Panc1 (cell line): ENCODE measurements at regions not wholly inside any gene's neighbourhood (a gene's known extent, or its start where the extent isn't known, plus 50 kb on each side); places are given as distances from the start of the nearest gene placed in this dataset.

Experiments
- ATAC-seq: fragments of 200-7000 bp; cut with Tn5 transposase; 2 replicates; pipeline ENCODE4 v1.9.1; 2020; ENCODE audit warnings: mild to moderate bottlenecking, moderate library complexity
- BruUV-seq: library from RNA; stranded (reverse); fragments of 400-500 nt; replicated peaks from 2 replicates; lab custom pipeline; 2021; lab: Mats Ljungman, UMichigan
- CTCF ChIA-PET: fragments of 300-600 bp; sonication (Branson Sonifier 250); formaldehyde crosslinking; loops from one replicate; lab custom pipeline; 2022; ENCODE audit warnings: antibody characterized with exemption; lab: Charles Lee
- POLR2A ChIA-PET: fragments of 300-600 bp; sonication (Branson Sonifier 250); formaldehyde crosslinking; loops from one replicate; lab custom pipeline; 2022; ENCODE audit warnings: antibody characterized with exemption; lab: Charles Lee
- DNase-seq: peaks from one replicate; pipeline ENCODE4 v3.0.0-alpha.2; 2010; ENCODE audit warnings: low read depth, low spot score
- H3K27ac ChIP-seq: 2 replicates; pipeline ENCODE4 v1.5.1; 2011; ENCODE audit warnings: mild to moderate bottlenecking, low read length, inconsistent platforms
- H3K27me3 ChIP-seq: fragments of 200-500 bp; sonication (Bioruptor generic); 2 replicates; pipeline ENCODE4 v1.6.0; 2014; ENCODE audit warnings: low read length, inconsistent platforms; ENCODE audit not compliant: control insufficient read depth, insufficient read depth
- H3K36me3 ChIP-seq: fragments of 200-500 bp; sonication (Bioruptor generic); 2 replicates; pipeline ENCODE4 v1.5.1; 2014; ENCODE audit warnings: inconsistent platforms, mild to moderate bottlenecking, low read length, moderate library complexity; ENCODE audit not compliant: control insufficient read depth, insufficient read depth
- H3K4me1 ChIP-seq: 2 replicates; pipeline ENCODE4 v1.5.1; 2011; ENCODE audit warnings: inconsistent platforms, mild to moderate bottlenecking, low read length, moderate library complexity; ENCODE audit not compliant: control insufficient read depth, insufficient read depth
- H3K4me3 ChIP-seq, 2 experiments: 2 replicates each; pipeline ENCODE4 v1.5.1; 2011 to 2012; ENCODE audit warnings: low read depth in 2 of 2, low read length in 2 of 2, mild to moderate bottlenecking in 2 of 2, inconsistent platforms in 1 of 2, moderate library complexity in 1 of 2
- H3K9me3 ChIP-seq: fragments of 200-500 bp; sonication (Bioruptor generic); 2 replicates; pipeline ENCODE4 v1.5.1; 2014; ENCODE audit warnings: low read depth, mild to moderate bottlenecking, inconsistent platforms, low read length, moderate library complexity; ENCODE audit not compliant: control insufficient read depth, insufficient read depth
- CTCF ChIP-seq: fragments of 450-650 bp; IDR thresholded peaks from 2 replicates; pipeline ENCODE4 v1.5.1; 2017; ENCODE audit warnings: mild to moderate bottlenecking
- POLR2AphosphoS5 ChIP-seq: IDR thresholded peaks from 2 replicates; pipeline ENCODE4 v1.6.1; 2012; ENCODE audit warnings: mild to moderate bottlenecking, low read depth, low read length, moderate library complexity
- REST ChIP-seq, 2 experiments: IDR thresholded peaks; 2 replicates each; pipeline ENCODE4 v1.6.1; 2011 to 2012; ENCODE audit warnings: low read depth in 2 of 2, control low read depth in 1 of 2, low read length in 1 of 2, mild to moderate bottlenecking in 1 of 2, moderate library complexity in 1 of 2; ENCODE audit not compliant: insufficient read depth in 1 of 2
- SIN3A ChIP-seq: IDR thresholded peaks from 2 replicates; pipeline ENCODE4 v1.6.1; 2012; ENCODE audit warnings: low read depth, mild to moderate bottlenecking, low read length, moderate library complexity, borderline replicate concordance; ENCODE audit not compliant: insufficient read depth
- TCF7L2 ChIP-seq: IDR thresholded peaks from 2 replicates; pipeline ENCODE4 v1.6.1; 2011; ENCODE audit warnings: mild to moderate bottlenecking, low read depth, low read length, inconsistent platforms
- in situ Hi-C: cut with HindIII; loops from 2 replicates; pipeline ENCODE4 v1.10.0; 2016; ENCODE audit warnings: low sequenced_read_pairs, low pct_unique_long_range_greater_than_20kb
- intact Hi-C: fragments of 100-400 bp; cut with micrococcal nuclease; formaldehyde crosslinking; loops from one replicate; pipeline ENCODE4 v1.10.0; 2022; ENCODE audit not compliant: unreplicated experiment

- ATAC-seq (no peak), DNase-seq (no peak)
- no peak for TF ChIP-seq REST (IDR thresholded peaks at IDR 0.05; ENCODE audit: insufficient read depth in 1 of 2, low read depth in 2 of 2, low read length in 1 of 2)
- no peak for TF ChIP-seq TCF7L2
- no peak for TF ChIP-seq SIN3A
- TF ChIP-seq CTCF: no peak
- TF ChIP-seq POLR2AphosphoS5: no peak
- BruUV-seq: no TSS peak
- in situ Hi-C loops (no loop called here), intact Hi-C loops (no loop called here)
- no peak overlapping the region for H3K4me3 ChIP-seq
- no peaks in the 10 kb centered on the region for H3K36me3 ChIP-seq
- POLR2A ChIA-PET: no interaction called here
- CTCF ChIA-PET: no interaction called here
- no peaks in the 10 kb centered on the region; the same call in 1 of the 2 replicates for H3K27me3 ChIP-seq
- H3K9me3 ChIP-seq: no peaks in the 10 kb centered on the region
- H3K4me1 ChIP-seq: no peaks in the 10 kb centered on the region
- no peak overlapping the region for H3K27ac ChIP-seq
Observed at GRCh38 chr5:130965360-130965759, 199.7 kb downstream of the HINT1 start.

- Histone ChIP-seq H3K27ac (no peak overlapping the region), H3K9me3 (no peaks in the 10 kb centered on the region), H3K36me3 (no peaks in the 10 kb centered on the region), H3K4me3 (no peak overlapping the region), H3K4me1 (no peaks in the 10 kb centered on the region), H3K27me3 (no peaks in the 10 kb centered on the region; the same call in 1 of the 2 replicates)
- BruUV-seq: no TSS peak
- ATAC-seq: no peak
- ChIA-PET CTCF (no interaction called here), POLR2A (no interaction called here)
- TF ChIP-seq POLR2AphosphoS5 (no peak), CTCF (no peak), TCF7L2 (no peak), REST (IDR thresholded peaks at IDR 0.05; ENCODE audit: insufficient read depth in 1 of 2, low read depth in 2 of 2, low read length in 1 of 2) (no peak), SIN3A (no peak)
- in situ Hi-C loops (no loop called here), intact Hi-C loops (no loop called here)
- no peak for DNase-seq
Observed at GRCh38 chr5:130964231-130965202, 200.5 kb downstream of the HINT1 start.
